HG02981 (cell line): ENCODE measurements at regions not wholly inside any gene's neighbourhood (a gene's known extent, or its start where the extent isn't known, plus 50 kb on each side); places are given as distances from the start of the nearest gene placed in this dataset.
"Not testable (repeated sequence)": the region's sequence is repeated elsewhere in the genome, so short reads cannot be mapped to it uniquely, and the experiment has no call there.

ENCODE experiments used
- ATAC-seq: cut with Tn5 transposase; IDR thresholded peaks from one replicate; pipeline ENCODE4 v1.9.1; 2021; ENCODE audit warnings: mild to moderate bottlenecking, moderate library complexity; ENCODE audit not compliant: unreplicated experiment

DNA sequence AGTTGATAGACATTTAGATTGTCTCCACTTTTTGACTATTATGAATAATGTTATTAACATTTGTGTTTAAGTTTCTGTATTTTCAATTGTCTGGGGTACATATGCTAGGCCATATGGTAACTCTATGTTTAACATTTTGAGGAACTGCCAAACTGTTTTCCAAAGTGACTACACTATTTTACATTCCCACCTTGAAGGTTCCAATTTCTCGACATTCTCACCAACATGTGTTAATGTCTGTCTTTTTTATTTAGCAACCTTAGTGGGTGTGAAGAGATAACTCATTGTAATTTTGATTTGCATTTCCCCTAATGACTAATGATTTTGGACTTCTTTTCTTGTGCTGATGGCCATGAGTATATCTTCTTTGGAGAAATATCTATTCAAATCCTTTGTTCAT is 832.4 kb downstream of the DNAJB9 start:
- no peak for ATAC-seq

DNA sequence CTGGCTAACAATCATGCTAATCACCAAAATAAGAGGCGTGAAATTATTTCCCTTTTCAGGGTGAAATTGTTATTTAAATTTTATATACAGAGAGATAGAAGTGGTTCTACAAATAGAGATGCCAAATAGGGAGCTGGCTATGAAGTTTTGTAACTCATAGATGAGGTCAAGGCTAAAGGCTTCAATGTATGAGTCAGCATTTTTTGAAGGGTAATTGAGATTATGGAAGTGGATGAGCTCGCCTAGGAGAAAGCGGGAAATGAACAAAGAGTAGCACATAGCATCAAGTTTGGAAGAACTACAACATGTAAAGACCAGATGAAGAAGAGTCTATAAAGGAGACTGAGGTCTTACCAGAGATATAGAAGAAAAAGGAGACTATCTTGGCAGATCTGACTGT is 838.1 kb downstream of the DNAJB9 start:
- no peak for ATAC-seq

DNA sequence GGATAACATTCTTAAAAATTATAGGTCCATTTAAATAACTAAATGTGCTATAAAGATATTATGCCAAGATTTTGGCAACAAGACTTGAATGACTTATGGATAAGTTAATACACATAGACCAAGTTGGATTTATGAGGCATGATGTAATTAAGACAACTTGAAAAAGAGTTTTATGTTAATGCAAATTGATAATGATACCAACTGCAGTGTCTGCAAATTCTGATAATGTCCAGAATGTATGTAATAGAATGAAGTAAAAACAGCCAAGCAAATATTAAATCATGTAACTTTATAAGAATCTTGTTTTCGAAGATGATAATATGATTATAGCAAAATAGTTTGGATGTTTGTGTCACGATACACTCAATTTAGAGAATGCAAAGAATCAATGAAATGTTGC is 868.3 kb downstream of the DNAJB9 start:
- ATAC-seq = no peak

DNA sequence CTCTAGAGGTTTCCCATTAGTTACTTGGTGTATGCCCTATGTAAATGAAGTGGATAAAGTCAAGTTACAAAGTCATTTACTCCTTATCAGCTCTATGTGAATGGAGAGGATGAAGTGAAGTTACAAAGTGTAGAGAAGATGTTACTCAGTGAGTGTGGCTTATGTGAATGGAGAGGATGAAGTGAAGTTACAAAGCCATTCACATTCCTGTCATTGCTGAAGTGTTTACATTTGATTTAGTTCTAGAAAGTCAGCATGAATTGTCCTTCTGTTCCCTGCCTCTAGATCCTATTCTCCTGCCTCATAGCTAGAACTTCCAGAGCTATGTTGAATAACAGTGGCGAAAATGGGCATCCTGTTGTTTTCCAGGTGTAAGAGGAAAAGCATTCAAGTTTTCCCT is 880.1 kb downstream of the DNAJB9 start:
- no peak for ATAC-seq

DNA sequence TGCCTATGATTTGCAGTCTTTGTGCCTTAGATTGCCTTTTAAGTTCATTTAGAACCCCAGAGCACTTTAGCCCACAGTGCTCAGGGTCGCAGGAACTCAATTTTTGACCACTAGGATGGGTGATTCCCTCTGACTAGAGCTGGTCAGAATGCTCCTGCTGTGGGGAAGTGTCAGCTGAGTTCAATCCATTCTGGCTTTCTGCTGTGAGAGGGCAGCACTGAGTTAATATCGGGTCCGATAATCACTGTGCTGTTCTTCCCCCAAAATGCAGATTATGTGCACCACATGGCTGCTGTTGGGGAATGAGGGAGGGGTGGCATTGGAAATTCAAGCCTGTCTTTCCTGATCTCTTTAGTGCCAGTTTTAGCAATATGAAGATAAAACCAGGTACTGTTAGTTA is 886.4 kb downstream of the DNAJB9 start:
- ATAC-seq = no peak

DNA sequence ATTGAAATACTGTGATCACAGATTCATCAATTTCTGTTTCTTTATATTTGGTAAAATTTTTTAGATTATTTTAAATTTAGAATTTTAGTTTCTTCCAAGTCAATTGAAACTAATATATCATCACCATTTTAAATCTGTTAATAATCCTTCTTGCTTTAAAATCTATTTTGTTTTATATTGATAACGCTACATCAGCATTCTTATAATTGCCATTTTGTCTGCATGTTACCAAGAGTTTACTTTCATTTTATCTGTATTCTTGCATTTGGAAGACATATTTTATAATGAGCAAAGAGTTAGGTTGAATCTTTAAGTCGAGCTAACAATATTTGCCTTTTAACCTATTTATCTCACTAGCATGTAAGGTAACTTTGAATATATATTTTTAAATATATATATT is 890.6 kb downstream of the DNAJB9 start:
- no peak for ATAC-seq

DNA sequence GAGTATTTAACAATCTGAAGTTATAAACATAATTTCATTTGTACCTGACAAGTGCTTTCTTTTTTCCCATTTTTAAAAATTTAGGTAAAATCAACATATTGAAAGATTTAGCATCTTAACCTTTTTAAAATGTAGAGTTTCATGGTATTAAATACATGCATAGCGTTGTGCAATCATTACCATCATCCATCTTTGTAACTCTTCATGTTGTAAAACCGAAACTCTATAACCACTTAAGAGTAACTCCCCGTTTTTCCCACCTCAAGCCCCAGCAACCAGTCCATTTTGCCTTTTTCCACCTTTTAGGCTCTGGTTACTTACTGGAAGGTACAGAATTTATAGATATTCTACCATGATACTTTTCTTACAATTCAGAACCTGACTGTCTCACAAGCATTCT is 892.5 kb downstream of the DNAJB9 start:
- ATAC-seq = no peak

DNA sequence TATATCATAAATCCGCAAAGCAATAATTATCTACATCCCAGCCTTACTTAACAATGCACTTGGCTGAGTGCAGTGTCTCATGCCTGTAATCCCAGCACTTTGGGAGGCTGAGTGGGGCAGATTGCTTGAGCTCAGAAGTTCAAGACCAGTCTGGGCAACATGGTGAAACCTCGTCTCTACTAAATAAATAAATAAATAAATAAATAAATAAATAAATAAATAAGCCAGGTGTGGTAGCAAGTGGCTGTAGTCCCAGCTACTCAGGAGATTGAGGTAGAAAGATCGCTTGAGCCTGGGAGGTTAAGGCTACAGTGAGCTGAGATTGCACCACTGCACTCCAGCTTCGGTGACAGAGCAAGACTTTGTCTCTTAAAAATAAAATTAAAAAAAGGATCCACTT is 898.1 kb downstream of the DNAJB9 start:
- not testable (repeated sequence) for ATAC-seq

DNA sequence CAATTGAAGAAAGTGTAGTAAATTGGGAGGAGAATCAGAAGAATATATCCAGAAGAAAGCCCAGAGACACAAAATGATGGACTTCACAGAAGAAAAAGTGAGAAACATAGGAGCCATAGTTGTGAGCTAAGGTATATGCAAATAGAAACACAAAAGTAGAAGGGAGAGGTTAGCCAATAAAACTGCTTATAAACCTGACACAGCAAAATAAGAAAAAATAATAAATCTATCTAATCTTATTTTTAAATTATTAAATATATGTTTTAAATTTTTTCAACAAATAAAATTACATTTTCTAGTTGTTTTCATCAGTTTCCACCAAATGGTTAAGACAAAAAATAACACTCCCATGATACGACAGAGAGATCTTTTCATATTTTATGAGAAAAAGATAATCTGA is 903.5 kb downstream of the DNAJB9 start:
- no peak for ATAC-seq

DNA sequence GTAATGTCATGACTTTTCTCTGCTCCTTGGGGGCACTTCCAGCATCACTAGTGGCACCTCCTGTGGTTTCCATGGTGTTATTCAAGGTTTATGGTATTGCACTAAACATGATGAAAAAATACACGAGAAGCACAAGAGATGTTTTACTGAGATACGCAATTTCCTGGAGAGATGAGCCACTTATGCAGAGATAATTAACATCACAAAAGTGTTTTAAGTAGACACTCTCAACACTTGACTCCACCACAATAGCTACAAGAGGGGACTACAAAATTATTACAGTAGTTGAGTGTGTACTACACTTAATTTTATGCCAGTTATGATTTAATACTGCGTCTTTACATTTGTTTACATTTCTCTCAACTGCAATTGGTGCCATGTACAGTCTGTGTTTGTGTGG is 906.7 kb downstream of the DNAJB9 start:
- ATAC-seq = no peak

DNA sequence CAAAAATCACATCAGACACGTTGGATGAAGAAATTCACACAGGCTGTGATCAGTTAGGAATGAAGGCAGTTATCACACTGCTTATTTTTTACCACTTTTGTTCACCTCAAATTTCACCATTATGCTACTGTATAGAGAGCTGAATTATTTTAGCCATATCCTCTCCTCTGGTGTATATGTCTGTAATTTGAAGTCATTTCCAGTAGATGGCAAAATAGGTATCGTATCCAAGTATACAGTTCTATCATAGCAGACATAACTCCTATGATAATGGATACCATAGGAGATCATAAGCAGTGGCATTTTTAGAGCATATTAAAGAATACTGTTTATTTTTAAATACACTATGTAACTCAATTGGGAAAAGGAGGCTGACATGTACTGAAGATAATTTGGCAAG is 909.7 kb downstream of the DNAJB9 start:
- ATAC-seq = no peak

DNA sequence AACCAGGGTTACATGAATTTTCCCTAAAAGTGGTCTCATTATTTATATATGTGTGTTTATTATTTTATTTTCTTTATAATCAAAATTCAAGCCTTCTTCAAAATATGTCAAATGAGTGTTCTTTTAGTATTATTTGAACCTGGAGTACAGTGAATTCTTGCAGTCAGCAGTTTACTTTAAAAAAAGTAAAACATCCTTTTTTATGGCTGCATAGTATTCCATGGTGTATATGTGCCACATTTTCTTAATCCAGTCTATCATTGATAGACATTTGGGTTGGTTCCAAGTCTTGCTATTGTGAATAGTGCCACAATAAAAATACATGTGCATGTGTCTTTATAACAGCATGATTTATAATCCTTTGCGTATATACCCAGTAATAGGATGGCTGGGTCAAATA is 920.9 kb downstream of the DNAJB9 start:
- ATAC-seq = not testable (repeated sequence)

DNA sequence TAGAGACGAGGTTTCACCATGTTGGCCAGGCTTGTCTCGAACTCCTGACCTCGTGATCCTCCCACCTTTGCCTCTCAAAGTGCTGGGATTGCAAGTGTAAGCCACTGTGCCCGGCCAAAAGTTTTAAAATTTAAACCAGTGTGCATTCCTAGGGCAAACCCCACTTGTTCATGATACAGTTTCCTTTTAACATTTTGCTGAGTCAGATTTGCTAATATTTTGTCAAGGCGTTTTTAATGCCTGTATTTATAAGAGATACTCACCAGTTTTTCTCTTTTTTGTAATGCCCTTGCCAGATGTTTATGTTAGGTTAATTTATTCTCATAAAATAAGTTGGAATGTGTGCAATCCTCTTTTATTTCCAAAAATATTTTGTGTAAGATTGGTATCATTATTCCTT is 927.4 kb downstream of the DNAJB9 start:
- no peak for ATAC-seq

DNA sequence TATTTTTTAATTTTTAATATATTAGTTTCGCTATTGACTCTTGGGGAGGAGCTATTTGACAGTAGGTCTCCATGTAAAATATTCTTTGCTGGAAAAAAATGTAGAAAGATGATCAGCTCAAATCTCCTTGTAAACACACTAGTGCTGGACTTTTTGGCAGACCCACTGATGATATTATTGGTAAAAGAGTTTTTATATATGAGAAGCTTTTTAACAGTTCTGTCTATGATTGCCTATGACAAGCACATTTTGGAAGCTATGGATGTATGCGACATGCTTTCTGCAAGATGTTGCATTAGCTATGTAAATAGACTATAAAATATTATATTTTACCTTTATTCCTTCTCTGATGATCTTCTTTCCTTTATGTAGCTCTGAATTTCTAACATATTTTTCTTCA is 928.5 kb downstream of the DNAJB9 start:
- ATAC-seq = no peak

DNA sequence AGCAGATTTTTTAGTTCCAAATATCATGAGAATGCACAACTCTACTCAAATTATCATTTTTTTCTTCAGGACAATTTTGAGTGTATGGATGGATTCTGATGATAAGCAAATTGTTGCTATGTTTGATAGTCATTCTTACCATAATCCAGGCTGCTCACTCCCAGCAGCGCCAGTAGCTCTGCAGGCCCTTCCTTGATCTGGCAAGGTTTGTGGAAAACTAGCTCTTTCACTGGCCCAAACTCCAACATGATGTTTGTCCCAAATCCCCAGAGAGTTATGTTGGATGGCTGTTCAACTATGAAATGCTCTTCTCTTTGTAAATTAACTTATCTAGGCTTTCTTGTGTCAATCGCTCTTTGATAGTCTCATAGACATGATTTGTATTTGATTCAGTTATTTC is 933.7 kb downstream of the DNAJB9 start:
- ATAC-seq = no peak

DNA sequence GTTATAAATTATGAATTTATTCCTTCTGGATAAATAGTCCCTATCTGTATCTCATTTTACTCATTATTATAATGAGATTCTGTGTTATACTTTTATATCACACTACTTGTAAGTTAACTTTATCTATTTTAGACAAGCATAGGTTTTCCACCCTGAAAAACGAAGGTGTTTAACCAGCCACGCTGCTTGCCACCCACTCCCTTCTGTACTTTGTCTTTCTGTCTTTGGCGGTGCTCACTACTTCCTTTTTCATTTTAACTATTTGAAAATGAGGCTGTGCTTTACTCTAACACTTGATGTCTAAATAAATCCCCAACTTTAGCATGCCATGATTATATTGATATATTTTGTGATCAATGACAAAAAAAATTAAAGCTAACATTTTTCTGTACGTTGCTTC is 952.9 kb downstream of the DNAJB9 start:
- no peak for ATAC-seq

DNA sequence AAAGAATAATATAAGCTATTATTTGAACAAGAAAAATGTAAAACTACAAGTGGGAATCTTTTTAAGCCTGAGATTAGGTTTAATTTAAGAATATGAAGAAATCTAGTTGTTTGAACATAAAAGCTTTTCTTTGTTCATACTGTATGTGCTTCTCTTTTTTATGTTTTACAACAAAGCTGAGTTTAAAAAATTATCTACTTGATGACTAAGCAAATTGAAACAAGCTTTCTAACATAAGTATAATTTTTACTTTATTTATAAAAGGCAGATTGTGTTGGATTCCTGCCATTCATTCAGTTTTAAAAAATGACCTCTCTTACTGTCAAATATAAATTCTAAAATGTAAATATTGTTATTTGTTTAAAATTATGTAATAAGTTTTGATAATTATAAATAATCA is 958.2 kb downstream of the DNAJB9 start:
- ATAC-seq = no peak

DNA sequence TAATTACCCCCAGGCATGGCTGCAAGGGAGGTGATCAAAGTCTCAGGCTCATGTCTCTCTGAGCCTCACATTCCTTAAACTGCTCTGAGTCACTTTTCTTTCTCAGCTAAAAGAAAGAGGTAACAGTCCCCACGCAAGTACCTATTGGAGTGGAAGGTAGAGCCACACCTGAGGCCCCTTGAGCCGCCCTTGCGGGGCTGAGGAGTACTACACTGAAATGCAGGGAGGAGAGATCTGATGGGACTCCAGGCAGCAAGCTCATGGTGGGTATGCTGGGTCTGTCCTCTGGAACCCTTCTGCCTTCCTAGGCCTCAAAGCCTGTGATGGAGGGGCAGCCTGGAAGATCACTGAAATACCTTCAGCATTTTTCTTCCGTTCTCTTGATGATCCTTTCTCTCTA is 960.0 kb downstream of the DNAJB9 start:
- ATAC-seq = no peak

DNA sequence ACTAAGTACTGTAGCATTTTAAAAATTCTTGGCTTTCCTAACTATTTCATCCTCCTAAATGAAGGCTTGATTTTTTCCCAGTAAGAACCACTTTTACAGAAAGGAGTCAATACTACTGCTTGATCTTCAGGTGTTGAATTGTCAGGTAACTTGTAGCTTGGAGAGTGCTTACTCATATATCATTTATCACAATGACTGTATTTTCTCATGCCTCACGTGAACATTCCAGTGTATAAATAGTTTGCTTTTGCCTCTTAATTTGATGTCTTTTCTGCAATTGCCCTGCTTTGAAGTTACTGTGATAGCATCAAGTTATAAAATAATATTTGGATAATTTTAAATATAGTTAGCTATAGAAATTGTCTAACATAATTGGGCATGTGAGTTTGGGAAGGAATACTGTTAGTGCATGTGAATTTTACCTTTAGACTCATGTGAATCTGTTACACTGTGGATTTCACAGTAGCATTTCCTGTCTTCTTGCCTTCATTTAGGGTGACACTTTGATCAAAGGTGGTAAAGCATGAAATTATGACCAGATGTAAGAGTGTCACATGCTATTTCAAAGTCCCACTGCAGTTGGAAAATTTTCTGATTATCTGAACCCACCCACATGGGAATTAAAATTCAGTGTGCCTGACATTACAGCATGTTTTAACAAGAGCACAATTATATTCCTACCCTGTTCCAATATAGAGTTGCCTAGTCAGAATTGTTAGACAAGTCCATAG is 962.8 kb downstream of the DNAJB9 start:
- no peak for ATAC-seq

DNA sequence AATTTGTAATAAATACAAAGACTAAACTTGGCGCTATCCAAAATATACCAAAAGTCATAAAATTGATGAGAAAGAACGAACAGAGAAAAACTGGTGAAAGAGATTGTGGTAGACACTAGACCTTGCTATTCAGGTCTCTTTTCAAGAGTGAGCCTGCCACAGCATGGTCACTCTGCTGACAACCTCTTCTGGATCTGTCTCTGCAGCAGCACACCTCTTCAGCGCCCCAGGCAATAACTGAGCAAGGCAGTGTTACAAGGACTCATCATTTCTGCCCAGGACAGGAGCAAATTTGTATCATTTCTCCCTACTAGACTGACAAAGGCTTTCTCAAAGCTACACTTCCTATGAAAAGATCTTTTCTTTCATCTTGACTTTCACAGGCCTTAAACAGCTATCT is 976.0 kb downstream of the DNAJB9 start:
- no peak for ATAC-seq

DNA sequence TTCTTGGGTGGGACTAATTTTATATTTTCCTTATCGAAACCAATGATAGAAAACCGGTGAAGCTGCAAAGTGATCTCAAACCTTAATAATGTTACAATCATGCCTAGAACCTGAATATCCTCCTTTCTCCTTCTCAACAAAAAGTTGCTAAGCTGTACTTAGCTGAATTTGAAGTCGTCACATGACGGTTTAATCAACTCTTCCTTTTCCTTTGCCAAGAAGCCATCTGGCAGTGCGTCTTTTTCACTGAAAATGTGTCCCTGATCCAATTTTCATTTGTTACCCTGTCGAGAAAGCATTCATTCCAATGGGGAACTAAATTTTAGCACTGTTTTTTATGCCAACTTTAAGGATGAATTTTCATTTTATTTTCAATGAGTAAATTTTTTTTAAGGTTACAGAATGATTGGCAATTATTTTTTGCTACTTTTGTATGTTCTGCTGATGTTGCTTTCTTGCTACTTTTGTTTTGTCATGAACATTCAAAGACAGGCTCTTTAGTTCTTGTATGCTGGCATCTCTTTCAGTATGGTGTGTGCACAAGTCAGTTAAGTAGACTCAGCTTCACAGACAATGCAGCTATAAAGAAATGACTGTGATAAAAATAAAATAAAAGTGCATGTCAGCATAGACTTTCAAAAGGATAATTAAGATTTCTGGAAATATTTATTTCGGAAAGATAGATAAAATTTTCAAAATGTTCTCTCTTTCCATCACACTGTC is 980.0 kb downstream of the DNAJB9 start:
- ATAC-seq = no peak

DNA sequence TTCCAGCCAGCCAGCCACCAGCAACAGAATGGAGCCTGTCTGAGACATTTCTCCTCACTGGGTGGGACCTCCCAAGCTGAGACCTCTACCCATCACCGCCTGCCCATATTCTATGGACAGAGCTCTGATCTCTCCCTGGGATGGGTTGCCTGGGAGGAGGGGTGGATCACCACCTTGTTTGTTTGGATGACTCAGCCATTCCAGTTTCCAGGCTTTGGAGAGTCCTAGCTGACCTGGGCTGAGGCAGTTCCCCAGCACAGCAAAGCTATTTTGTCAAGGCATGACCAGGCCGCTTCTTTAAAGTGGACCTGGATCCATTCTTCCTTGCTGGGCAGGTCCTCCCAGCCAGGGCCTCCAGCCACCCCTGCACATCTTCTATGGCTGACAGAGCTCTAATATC is 982.3 kb downstream of the DNAJB9 start:
- ATAC-seq = no peak

DNA sequence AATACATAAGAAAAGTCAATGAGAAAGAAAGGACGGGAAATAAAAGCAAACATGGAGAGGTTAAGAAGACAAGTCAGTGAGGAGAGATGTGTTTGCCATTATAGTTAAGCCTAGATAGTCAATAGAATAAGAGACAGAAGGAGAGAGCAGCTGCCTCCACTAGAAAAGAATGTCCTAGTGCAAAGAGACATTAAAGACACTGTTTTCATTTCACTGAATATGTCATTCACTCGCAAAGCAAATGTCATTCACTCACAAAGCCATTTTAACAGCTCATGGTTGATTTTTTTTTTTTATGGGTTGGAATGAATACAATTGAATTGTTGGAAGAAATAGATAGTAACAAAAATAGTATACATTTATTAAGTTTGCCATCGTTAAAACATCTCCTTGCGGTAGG is 1007.6 kb downstream of the DNAJB9 start:
- no peak for ATAC-seq
